HEK293T (cell line): ENCODE measurements at regions not wholly inside any gene's neighbourhood (a gene's known extent, or its start where the extent isn't known, plus 50 kb on each side); places are given as distances from the start of the nearest gene placed in this dataset.

Source experiments
- CTCF ChIA-PET: fragments of 350-600 bp; formaldehyde crosslinking; extraction: SDS; loops from one replicate; lab custom pipeline; 2021; ENCODE audit warnings: antibody characterized with exemption, inconsistent platforms; lab: Yijun Ruan, JAX
- POLR2A ChIA-PET: fragments of 350-600 bp; formaldehyde crosslinking; extraction: SDS; loops from one replicate; lab custom pipeline; 2020; ENCODE audit warnings: antibody characterized with exemption, inconsistent platforms; lab: Yijun Ruan, JAX
- DNase-seq: peaks from one replicate; pipeline ENCODE4 v3.0.0; 2012; ENCODE audit warnings: mixed read lengths; ENCODE audit errors: extremely low spot score
- ARNT ChIP-seq: fragments of 450-650 bp; IDR thresholded peaks from 2 replicates; pipeline ENCODE4 v1.6.1; 2017; ENCODE audit warnings: mild to moderate bottlenecking
- BHLHE40 ChIP-seq: fragments of 450-650 bp; IDR thresholded peaks from 2 replicates; pipeline ENCODE4 v1.6.1; 2016; ENCODE audit warnings: mild to moderate bottlenecking, moderate library complexity, borderline replicate concordance
- CTBP1 ChIP-seq: fragments of 450-650 bp; IDR thresholded peaks from 2 replicates; pipeline ENCODE4 v1.6.1; 2016; ENCODE audit warnings: borderline replicate concordance
- ELF4 ChIP-seq: fragments of 450-650 bp; IDR thresholded peaks from 2 replicates; pipeline ENCODE4 v1.6.1; 2017; ENCODE audit warnings: antibody characterized with exemption
- FOXA1 ChIP-seq: fragments of 450-650 bp; IDR thresholded peaks from 2 replicates; pipeline ENCODE4 v1.6.1; 2016; ENCODE audit warnings: mild to moderate bottlenecking
- FOXK2 ChIP-seq: fragments of 450-650 bp; IDR thresholded peaks from 2 replicates; pipeline ENCODE4 v1.6.1; 2016; ENCODE audit warnings: mild to moderate bottlenecking
- FOXM1 ChIP-seq: fragments of 450-650 bp; IDR thresholded peaks from 2 replicates; pipeline ENCODE4 v1.6.1; 2017; ENCODE audit warnings: mild to moderate bottlenecking, borderline replicate concordance
- HDGF ChIP-seq: fragments of 450-650 bp; IDR thresholded peaks from 2 replicates; pipeline ENCODE4 v1.6.1; 2017; ENCODE audit warnings: antibody characterized with exemption, borderline replicate concordance
- L3MBTL2 ChIP-seq: fragments of 450-650 bp; conservative IDR thresholded peaks from 2 replicates; pipeline ENCODE4 v1.6.1; 2016; ENCODE audit warnings: mild to moderate bottlenecking
- LEF1 ChIP-seq: fragments of 450-650 bp; IDR thresholded peaks from 2 replicates; pipeline ENCODE4 v1.6.1; 2017; ENCODE audit warnings: mild to moderate bottlenecking, borderline replicate concordance
- NFRKB ChIP-seq: fragments of 450-650 bp; IDR thresholded peaks from 2 replicates; pipeline ENCODE4 v1.6.1; 2016; ENCODE audit warnings: mild to moderate bottlenecking, moderate library complexity
- SP1 ChIP-seq: fragments of 450-650 bp; IDR thresholded peaks from 2 replicates; pipeline ENCODE4 v1.6.1; 2017
- SUZ12 ChIP-seq: fragments of 450-650 bp; IDR thresholded peaks from 2 replicates; pipeline ENCODE4 v1.6.1; 2016; ENCODE audit warnings: mild to moderate bottlenecking
- TARDBP ChIP-seq: fragments of 450-650 bp; IDR thresholded peaks from 2 replicates; pipeline ENCODE4 v1.6.1; 2016
- ZNF384 ChIP-seq: fragments of 450-650 bp; IDR thresholded peaks from 2 replicates; pipeline ENCODE4 v1.6.1; 2016
- TF ChIP-seq, protein P1 (sequence below): fragments of 450-650 bp; IDR thresholded peaks from 2 replicates; pipeline ENCODE4 v1.6.1; 2016

DNA sequence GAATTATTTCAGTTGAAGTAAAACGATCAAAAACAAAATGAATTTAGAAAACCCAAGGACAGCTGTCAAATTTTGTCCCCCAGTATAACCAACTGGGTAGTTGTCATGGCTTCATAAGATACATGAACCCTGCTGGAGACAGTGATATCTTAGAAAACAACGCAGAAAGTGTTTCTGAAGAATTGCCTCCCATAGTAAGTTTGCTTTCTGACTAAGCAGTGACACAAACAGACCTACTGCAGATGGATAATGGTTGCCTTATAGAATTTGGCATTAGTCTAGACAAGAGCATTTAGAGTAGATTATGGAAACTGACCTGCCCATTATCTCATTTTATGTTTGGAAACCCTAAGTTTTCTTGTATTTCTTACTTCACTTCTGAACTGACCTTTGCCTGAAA, 187.7 kb upstream of the KCNN2 start:
- no peak for DNase-seq
- CTCF ChIA-PET, result no interaction called here
- TF ChIP-seq LEF1 (no peak), ELF4 (no peak), FOXK2 (no peak), ARNT (no peak), ZNF384 (no peak), FOXA1 (no peak), HDGF (no peak), L3MBTL2 (no peak), TARDBP (no peak), CTBP1 (no peak), FOXM1 (no peak), BHLHE40 (no peak)
- TF ChIP-seq, protein P1, sequence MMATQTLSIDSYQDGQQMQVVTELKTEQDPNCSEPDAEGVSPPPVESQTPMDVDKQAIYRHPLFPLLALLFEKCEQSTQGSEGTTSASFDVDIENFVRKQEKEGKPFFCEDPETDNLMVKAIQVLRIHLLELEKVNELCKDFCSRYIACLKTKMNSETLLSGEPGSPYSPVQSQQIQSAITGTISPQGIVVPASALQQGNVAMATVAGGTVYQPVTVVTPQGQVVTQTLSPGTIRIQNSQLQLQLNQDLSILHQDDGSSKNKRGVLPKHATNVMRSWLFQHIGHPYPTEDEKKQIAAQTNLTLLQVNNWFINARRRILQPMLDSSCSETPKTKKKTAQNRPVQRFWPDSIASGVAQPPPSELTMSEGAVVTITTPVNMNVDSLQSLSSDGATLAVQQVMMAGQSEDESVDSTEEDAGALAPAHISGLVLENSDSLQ, result no peak
- POLR2A ChIA-PET, result no interaction called here

DNA sequence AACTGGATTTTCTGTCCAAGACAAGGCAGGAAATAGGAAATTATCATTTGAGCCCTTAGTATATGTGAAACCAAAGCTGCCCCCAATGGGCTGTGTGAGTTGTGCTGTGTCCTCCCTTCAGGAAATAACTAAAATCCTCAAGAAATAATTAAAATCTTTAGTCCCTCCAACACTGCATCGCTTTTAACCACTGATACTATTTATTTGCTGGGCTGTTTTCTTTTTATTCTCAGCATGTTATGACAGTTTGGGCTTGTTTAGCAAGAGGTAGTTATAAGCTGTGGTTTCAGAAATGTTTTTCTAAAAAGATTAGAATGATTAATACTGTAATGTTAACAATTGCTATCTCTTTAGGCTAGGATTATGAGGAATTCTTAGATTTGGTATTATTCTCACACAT, 187.0 kb upstream of the KCNN2 start:
- no peak for TF ChIP-seq FOXA1
- no peak for TF ChIP-seq LEF1
- TF ChIP-seq, protein P1, result no peak
- TF ChIP-seq CTBP1, result no peak
- no peak for TF ChIP-seq SUZ12
- TF ChIP-seq NFRKB, result no peak
- no peak for TF ChIP-seq TARDBP
- TF ChIP-seq ARNT, result no peak
- TF ChIP-seq ELF4, result no peak
- no peak for TF ChIP-seq BHLHE40
- TF ChIP-seq FOXM1, result no peak
- ChIA-PET POLR2A (no interaction called here), CTCF (no interaction called here)
- DNase-seq, result no peak

- DNase-seq, result no peak
- no peak for TF ChIP-seq LEF1
- no peak for TF ChIP-seq BHLHE40
- ChIA-PET CTCF (no interaction called here), POLR2A (no interaction called here)
Measured at GRCh38 chr5:114176356-114176755, 185.5 kb upstream of the KCNN2 start.

- ChIA-PET POLR2A (no interaction called here), CTCF (no interaction called here)
- no peak for DNase-seq
- TF ChIP-seq FOXK2 (no peak), ARNT (no peak), CTBP1 (no peak), LEF1 (no peak)
Measured at GRCh38 chr5:114179134-114179533, 182.7 kb upstream of the KCNN2 start.

- DNase-seq, result no peak
- no peak for TF ChIP-seq BHLHE40
- no peak for TF ChIP-seq FOXA1
- no peak for TF ChIP-seq ARNT
- TF ChIP-seq, protein P1, result no peak
- TF ChIP-seq SP1, result no peak
- TF ChIP-seq NFRKB, result no peak
- TF ChIP-seq FOXK2, result no peak
- TF ChIP-seq HDGF, result no peak
- no peak for TF ChIP-seq FOXM1
- TF ChIP-seq L3MBTL2, result no peak
- TF ChIP-seq SUZ12, result no peak
- TF ChIP-seq LEF1, result no peak
- no peak for TF ChIP-seq TARDBP
- TF ChIP-seq ZNF384, result no peak
- ChIA-PET POLR2A (no interaction called here), CTCF (no interaction called here)
Measured at GRCh38 chr5:114184006-114184405, 177.9 kb upstream of the KCNN2 start.

DNA sequence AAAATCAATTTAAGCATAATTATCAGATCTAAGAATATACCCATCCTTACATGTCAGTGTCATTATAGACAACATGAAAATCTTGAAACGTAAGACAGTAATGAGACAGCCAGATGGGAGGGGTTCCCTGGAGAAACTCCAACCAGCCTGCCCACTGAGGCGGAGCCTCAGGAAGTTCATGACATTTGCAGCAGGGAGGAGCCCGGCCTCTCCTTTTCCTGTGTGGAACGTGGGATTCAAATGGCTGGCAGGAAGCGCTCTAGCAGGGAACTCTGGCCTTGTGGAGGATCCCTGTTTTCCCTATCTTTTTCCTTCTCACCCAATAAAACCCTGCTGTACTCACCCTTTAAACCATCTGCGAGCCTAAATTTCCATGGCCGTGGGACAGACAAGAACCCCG, 176.6 kb upstream of the KCNN2 start:
- CTCF ChIA-PET, result no interaction called here
- DNase-seq, result no peak
- POLR2A ChIA-PET, result no interaction called here
- TF ChIP-seq NFRKB (no peak), ELF4 (no peak), TARDBP (no peak), HDGF (no peak), SP1 (no peak), CTBP1 (no peak), BHLHE40 (no peak)

- ChIA-PET CTCF (no interaction called here), POLR2A (no interaction called here)
- TF ChIP-seq SUZ12 (no peak), FOXM1 (no peak), L3MBTL2 (no peak), ARNT (no peak), LEF1 (no peak), TARDBP (no peak), NFRKB (no peak), FOXA1 (no peak), BHLHE40 (no peak), HDGF (no peak), SP1 (no peak), ZNF384 (no peak), CTBP1 (no peak), ELF4 (no peak), FOXK2 (no peak)
- TF ChIP-seq, protein P1, result no peak
- DNase-seq, result no peak
Measured at GRCh38 chr5:114191441-114191840, 170.4 kb upstream of the KCNN2 start.
